GM18861 (cell line): ENCODE measurements at regions not wholly inside any gene's neighbourhood (a gene's known extent, or its start where the extent isn't known, plus 50 kb on each side); places are given as distances from the start of the nearest gene placed in this dataset.
"Not testable (repeated sequence)": the region's sequence is repeated elsewhere in the genome, so short reads cannot be mapped to it uniquely, and the experiment has no call there.

Experiments
- ATAC-seq: cut with Tn5 transposase; IDR thresholded peaks from one replicate; pipeline ENCODE4 v1.9.1; 2021; ENCODE audit not compliant: unreplicated experiment

GRCh38 chr6:16832043-16832567, 70.8 kb upstream of the ATXN1 start:
- no peak for ATAC-seq

DNA sequence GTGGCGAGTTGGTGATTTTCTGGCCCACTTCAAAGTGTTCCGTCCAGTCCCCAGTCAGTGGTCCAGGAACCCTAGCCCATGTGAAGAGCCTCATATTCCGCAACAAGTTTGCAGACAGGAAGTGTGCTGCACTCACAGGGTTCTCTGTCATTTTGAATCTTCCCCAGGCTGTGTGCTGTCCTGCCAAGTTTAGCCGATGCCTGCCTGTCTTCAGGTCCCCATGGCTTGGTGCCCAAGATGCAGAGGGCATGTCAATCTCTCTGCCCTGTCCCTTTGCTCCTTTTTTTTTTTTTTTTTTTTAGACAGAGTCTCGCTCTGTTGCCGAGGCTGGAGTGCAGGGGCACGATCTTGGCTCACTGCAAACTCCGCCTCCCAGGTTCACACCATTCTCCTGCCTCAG, 69.9 kb upstream of the ATXN1 start:
- no peak for ATAC-seq

- no peak for ATAC-seq
Observed at GRCh38 chr6:16828058-16828457, 66.8 kb upstream of the ATXN1 start.

DNA sequence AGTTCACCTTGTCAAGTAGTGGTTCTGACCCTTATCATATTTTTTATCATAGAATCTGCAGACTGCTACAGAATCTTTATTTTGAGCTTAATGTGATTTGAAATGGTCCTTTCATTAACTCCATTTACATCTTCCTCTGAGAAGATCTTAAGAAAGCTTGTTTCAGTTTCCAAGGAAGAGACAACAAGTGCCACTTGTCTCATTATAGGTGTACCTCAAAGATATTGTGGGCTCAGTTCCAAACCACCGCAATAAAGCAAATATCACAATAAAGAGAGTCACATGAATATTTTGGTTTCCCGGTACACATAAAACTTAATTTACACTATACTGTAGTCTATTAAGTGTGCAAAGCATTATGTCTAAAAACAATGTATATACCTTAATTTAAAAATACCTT, 66.4 kb upstream of the ATXN1 start:
- no peak for ATAC-seq

DNA sequence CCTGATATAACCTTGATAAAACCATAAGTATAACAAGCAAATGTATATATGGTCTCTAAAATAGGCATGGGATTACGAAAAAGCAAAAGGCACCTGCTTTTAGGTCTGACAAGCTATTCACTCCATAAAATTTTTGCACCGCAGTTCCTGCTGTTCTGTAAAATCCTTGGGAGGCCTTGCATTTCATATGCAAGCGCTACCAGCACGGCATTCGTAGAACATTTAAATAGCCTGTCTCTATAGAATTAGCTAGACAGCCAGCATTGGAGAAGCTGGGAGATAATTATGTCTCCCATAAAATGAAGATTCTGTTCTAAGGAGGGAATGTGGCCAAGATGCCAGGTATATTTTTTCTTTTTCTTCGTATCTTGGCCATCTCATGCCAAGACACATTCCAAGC, 64.5 kb upstream of the ATXN1 start:
- no peak for ATAC-seq

DNA sequence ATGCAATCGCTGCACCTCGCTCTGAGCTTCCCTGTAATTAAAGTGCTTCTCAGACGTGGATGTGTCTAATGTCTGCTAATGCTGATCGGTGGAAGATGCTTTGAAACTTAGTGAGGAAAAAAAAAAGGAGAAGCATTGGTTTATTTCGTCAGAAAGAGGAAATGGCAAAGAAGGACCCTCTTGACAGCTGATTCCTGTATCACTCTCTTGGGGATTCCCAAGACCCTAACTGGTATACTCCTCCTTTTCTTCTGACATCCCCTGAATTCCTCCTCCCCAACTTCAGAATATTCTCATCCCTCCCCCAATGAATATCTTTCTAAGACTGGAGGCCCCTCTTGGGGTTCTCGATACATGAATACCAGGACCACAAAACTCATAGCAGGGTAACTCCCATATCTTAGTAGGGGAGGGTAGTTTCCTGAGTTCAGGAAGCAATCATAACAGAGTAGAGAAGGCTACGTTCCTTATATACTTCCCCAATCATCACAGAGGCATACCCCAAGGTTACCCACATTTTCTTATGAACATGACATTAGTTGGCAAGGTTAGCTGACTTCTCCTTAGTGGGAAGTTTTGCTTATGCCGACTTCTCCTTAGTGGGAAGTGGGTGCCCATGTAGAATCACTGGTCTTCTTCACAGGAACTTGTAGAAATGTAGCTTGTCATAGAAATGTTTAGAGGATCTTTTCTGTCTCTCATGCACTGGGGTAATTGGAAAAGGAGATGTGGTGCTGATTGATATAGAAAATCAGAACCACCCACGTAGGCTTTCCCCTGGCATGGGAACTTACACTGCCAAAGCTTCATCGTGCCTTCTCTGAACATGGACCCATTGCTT, 63.8 kb upstream of the ATXN1 start:
- ATAC-seq: no peak

DNA sequence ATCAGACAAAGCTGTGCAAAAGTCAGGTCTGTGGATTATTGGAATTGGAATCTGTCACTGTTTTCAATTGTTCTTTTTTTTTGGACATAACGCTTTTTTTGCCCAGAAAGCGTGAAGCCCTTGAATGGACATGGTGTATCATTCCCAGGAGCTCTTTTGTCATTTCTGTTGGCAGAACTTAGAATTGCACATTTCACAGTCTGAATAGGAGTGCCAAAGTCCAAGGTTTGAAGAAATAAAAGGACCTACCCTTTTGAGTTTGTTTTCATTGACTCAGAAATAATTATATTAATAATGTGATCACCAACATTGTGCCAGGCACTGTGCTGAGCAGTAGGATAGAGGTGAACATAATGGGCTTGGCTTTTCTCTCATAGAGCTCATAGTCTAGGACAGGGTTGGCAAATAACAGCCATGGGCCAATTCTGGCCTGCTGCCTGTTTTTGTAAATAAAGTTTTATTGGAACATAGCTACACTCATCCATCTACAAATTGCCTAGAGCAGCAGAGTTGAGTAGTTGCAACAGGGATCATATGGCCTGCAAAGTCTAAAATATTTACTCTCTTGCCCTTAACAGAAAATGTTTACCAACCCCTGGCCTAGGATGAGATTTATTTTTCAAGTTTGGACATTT, 62.6 kb upstream of the ATXN1 start:
- ATAC-seq: no peak

DNA sequence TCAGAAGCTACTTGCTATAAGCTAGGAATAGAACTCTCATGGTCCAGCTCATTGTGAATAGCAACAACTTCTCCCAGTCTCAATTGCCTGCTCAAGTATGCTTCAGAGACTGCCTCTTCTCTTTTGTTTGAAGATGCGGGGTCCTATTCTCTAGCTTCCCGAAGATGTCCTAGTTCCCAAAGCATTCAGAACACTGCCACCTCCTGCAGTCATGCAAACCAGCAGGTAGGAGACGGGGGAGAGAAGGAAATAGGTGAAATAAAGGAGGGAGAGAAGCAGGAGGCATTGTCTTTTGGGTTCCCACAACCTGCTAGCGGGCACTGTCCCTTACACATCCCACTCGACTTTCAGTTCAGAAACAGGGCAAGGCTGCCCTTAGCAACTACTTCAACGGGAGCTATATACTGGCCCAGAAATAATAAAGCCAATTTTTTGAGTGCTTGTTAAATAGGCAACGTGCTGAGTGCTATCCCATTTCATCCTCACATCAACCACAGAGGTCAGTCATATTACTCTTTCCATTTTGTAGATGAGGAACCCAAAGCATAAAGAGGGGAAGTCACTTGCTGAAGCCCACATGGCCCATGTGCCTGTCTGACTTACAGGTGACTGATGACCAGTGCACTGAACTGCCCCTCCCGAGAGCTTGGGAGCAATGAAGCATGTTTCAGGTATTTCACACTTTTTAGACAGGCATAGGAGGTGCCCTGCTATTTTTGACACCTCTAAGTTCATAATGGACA, 61.9 kb upstream of the ATXN1 start:
- no peak for ATAC-seq

DNA sequence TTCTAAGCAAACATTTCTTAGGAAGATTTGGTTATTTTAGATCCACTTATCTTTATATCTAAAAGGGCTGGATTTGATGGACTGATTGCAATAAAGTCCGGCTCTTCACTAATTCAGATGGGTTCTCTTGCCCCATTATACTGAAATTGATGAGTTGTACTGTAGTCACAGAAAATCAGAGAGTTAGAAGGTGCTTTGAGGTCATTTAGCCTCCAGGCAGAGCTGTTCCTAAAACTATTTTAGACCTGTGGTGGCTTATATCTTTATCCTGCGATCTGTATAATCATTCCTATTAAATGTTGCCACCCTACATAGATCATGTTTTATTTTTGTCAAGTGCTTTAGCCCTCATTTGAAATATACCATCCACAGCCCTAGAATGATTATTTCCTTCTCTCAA, 61.3 kb upstream of the ATXN1 start:
- ATAC-seq: no peak

DNA sequence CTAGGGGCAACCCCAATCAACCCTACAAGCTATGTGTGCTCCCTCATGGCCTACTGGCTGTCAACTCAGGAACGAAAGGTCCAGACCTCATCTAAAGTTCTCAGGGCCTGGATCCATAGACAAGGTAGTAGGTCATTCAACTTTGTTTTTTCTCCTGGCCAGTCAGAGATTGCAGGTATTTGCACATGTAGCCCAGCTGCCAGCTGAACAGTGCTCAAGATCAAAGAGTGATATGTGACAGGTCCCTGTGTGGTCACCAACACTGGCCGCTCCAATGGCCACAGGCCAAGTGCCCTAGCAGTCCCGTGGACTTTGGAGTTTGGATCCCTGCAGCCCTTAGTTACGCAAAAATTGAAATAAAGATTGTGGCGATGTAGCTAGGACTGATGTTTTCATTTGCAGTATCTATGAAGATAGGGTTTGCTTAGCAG, 60.6 kb upstream of the ATXN1 start:
- ATAC-seq: no peak

DNA sequence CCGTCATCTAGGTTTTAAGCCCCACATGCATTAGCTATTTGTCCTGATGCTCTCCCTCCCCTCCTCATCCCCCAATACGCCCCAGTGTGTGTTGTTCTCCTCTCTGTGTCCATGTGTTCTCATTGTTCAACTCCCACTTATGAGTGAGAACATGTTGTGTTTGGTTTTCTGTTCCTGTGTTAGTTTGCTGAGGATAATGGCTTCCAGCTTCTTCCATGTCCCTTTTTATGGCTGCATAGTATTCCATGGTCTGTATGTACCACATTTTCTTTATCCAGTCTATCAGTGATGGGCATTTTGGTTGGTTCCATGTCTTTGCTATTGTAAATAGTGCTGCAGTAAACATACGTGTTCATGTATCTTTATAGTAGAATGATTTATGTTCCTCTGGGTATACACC, 59.0 kb upstream of the ATXN1 start:
- ATAC-seq: not testable (repeated sequence)

DNA sequence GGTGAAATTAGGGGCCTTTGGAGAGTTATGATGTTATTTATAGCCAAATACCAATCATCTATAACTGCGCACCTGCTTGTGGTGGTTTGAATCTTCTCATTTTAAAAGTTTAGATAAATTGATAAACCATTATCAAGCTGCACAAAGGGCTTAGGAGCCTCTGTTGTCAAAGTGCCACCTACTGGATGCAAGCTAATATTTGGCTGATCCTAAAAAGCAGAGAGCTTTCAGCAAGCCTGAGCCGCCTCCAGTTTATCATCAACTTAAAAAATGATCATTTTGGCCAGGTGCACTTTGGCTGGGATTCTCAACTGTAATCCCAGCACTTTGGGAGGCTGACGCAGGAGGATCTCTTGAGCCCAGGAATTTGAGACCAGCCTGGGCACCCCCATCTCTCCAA, 58.5 kb upstream of the ATXN1 start:
- ATAC-seq: no peak

DNA sequence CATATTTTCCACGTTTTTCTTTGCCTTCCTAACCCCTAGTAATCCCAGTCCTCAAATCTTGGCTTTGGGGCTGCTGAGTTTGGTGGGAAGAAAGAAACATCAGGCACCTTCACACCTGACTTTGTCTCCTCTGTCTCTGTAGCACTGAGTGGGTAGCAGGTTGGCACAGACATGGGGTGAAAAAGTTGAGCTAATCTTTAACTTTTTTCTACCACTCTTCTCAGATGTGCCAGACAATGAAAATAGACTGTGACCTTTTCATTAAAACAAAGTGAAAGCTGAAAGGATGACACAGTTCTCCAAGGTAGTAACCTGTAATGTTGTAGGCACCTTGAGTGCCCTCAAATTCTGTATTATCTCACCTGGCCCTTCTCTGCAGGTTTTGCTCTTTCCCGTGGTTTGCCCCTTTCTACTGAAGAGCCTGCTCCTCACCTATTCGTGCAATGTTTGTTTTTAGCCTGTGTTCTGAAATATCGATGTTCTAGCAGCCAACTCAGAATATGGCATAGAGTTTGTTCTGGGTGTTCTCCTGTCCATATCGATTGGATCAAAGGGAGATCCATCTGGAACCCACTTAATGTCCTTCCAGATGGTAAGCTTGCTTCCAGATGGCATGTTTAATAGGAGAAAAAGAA, 57.8 kb upstream of the ATXN1 start:
- ATAC-seq: peak; percentile 52

DNA sequence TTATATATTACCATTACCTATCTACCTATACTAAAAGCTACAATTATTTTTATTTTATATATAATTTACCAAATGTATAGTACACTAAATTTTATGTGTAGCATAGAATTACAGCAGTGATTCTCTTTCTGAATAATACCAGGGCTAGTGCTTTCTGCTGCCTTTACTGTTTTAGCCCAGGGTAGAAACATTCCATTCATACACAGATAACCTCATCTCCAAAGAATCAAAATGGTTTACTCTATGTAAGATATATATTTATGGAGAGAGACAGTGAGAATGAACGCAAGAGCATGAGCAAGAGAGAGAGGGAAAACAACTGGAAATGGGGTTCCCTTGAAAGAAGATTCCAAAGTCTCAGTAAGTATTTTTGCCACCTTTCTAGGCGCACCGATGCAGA, 56.3 kb upstream of the ATXN1 start:
- ATAC-seq: no peak

- ATAC-seq: no peak
Observed at GRCh38 chr6:16816891-16817290, 55.6 kb upstream of the ATXN1 start.

- ATAC-seq: no peak
Observed at GRCh38 chr6:16812993-16813392, 51.7 kb upstream of the ATXN1 start.

DNA sequence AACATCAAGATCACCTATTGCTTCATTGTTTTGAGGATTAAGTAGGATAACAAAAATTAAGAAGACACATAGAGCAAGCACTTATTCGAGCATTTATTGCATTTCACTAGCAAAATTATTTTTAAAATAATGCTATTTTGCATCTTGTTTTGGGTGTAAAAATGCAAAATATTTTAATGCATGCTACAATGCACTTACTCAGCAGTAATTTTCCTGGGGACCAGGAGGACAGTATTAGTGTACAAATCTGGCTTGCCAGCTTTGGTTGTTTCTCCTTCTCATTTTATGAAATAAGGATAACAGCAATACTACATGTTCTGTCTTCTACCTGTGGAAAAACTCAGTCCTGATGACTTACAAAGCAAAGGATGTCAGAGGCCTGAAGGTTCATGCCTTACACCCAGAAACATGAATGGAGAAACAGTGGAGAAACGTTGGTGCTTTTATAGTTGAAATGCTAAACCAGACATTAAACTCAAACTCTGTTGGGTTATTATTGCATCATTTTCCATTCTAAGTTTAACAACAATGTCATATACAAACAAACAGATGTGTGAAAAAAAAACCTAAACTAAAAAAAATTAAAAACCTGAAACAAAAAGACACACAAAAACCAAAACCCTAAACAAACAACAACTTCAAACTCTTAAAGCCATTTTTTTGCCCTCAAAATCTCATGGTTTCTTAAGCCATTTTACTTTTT, 50.2 kb upstream of the ATXN1 start:
- ATAC-seq: no peak
